Stomach (tissue), 8 donors: ENCODE measurements at regions not wholly inside any gene's neighbourhood (a gene's known extent, or its start where the extent isn't known, plus 50 kb on each side); places are given as distances from the start of the nearest gene placed in this dataset.

Experiments used
- DNase-seq, 2 donors: peaks; one replicate each; pipeline versions ENCODE4 v3.0.0 to v3.0.0-alpha.2; 2013 to 2019
- H3K27ac ChIP-seq, 5 donors: fragments of 200-600 bp in 4 of 5; sonication (generic) in 4 of 5; one replicate each; pipeline ENCODE4 v1.5.1; 2013 to 2019; ENCODE audit warnings: mild to moderate bottlenecking in 1 of 5, moderate library complexity in 1 of 5
- H3K27me3 ChIP-seq, 3 donors: fragments of 200-600 bp; sonication (generic); one replicate each; pipeline ENCODE4 v1.5.1; 2017 to 2019; ENCODE audit warnings: mixed run types in 1 of 3
- H3K36me3 ChIP-seq, 4 donors: fragments of 200-600 bp; sonication (generic); 1 replicate in 3 of 4; 2 replicates in 1 of 4; pipeline ENCODE4 v1.5.1; 2016 to 2019
- H3K4me1 ChIP-seq, 4 donors: fragments of 200-600 bp; sonication (generic); one replicate each; pipeline ENCODE4 v1.5.1; 2016 to 2019
- H3K4me3 ChIP-seq, 4 donors: fragments of 200-600 bp; sonication (generic) in 3 of 4; one replicate each; pipeline ENCODE4 v1.5.1; 2016 to 2019; ENCODE audit warnings: mild to moderate bottlenecking in 1 of 4
- H3K9me3 ChIP-seq, 4 donors: fragments of 200-600 bp; sonication (generic); one replicate each; pipeline ENCODE4 v1.5.1; 2016 to 2019
- CTCF ChIP-seq, 7 experiments: fragments of 450-650 bp in 4 of 7; fragments of 200-600 bp in 3 of 7; sonication (generic) in 3 of 7; IDR thresholded peaks; one replicate each; pipeline ENCODE4 v1.5.1; 2016 to 2019; ENCODE audit warnings: antibody characterized with exemption in 7 of 7, control low read depth in 2 of 7, mild to moderate bottlenecking in 1 of 7
- EP300 ChIP-seq: sonication (generic); formaldehyde crosslinking; IDR thresholded peaks from one replicate; pipeline ENCODE4 v1.6.1; 2017; ENCODE audit warnings: antibody characterized with exemption
- POLR2A ChIP-seq, 4 donors: fragments of 450-650 bp; IDR thresholded peaks; one replicate each; pipeline ENCODE4 v1.6.1; 2016; ENCODE audit warnings: antibody characterized with exemption in 4 of 4, control low read depth in 2 of 4, mild to moderate bottlenecking in 1 of 4, moderate library complexity in 1 of 4
- POLR2AphosphoS5 ChIP-seq, 3 donors: sonication (generic); formaldehyde crosslinking; IDR thresholded peaks; one replicate each; pipeline ENCODE4 v1.6.1; 2016; ENCODE audit warnings: antibody characterized with exemption in 3 of 3
- WGBS, 5 donors: extraction: QIAGEN DNeasy Blood & Tissue Kit in 3 of 5; methylation state at CpG; one replicate each; pipeline versions ENCODE4 v1.1.5 to v1.1.7; 2013 to 2018; 5-methylcytosine and 5-hydroxymethylcytosine counted together
- intact Hi-C: fragments of 100-400 bp; cut with DNase I; formaldehyde crosslinking; loops from one replicate; pipeline ENCODE4 v1.15.1; 2023; ENCODE audit warnings: low total_unique reads
- small RNA-seq, 4 donors: library from RNA; depleted of rRNA; stranded (forward); fragments of <200 nt; gene quantifications; one replicate each; pipeline ENCODE3, GENCODE V24; 2016
- donor health status: healthy with polysubstance abuse.
- donor health status: Bipolar disorder and iron deficiency.
- donor health status: healthy.

GRCh38 chr11:115556984-115557383, 52.8 kb upstream of the CADM1 start:
- H3K27me3 ChIP-seq, result no peaks in the 10 kb centered on the region
- H3K9me3 ChIP-seq, result no peaks in the 10 kb centered on the region
- no peak overlapping the region for H3K27ac ChIP-seq
- DNase-seq, result no peak
- 74 to 78% (median 76%) methylated on average over 7 of the region's 7 CpGs for WGBS, 5 donors
- no peaks in the 10 kb centered on the region for H3K36me3 ChIP-seq
- no peak for TF ChIP-seq POLR2AphosphoS5 (IDR thresholded peaks at IDR 0.05)
- TF ChIP-seq EP300, result no peak
- no peak for TF ChIP-seq CTCF (IDR thresholded peaks at IDR 0.05)
- no peak for TF ChIP-seq POLR2A (IDR thresholded peaks at IDR 0.05)
- no peak overlapping the region for H3K4me3 ChIP-seq
- intact Hi-C loops, result no loop called here
- H3K4me1 ChIP-seq, result no peaks in the 10 kb centered on the region

- Histone ChIP-seq H3K27ac (no peak overlapping the region), H3K4me1 (no peaks in the 10 kb centered on the region), H3K27me3 (no peaks in the 10 kb centered on the region), H3K4me3 (no peak overlapping the region), H3K9me3 (no peaks in the 10 kb centered on the region), H3K36me3 (no peaks in the 10 kb centered on the region)
- no peak for TF ChIP-seq POLR2A (IDR thresholded peaks at IDR 0.05)
- no peak for TF ChIP-seq EP300
- no peak for TF ChIP-seq POLR2AphosphoS5 (IDR thresholded peaks at IDR 0.05)
- TF ChIP-seq CTCF (IDR thresholded peaks at IDR 0.05), result no peak
- DNase-seq, result peak in 1 of 2 donors; percentile 36
- intact Hi-C loops, result no loop called here
- WGBS, 5 donors, result 57 to 74% (median 73%) methylated on average over 3 of the region's 3 CpGs
Measured at GRCh38 chr11:115555336-115556090, 51.3 kb upstream of the CADM1 start.

Small RNA genes lying in the stretch of these regions (small RNA-seq; reads per million reads assigned to genes)
- gene AP000770.2, result 0 reads per million in 4 donors
- 0 reads per million in 4 donors for gene RF01210
- 0 reads per million in 4 donors for gene RPL12P46
